GM18505 (cell line): ENCODE measurements at regions not wholly inside any gene's neighbourhood (a gene's known extent, or its start where the extent isn't known, plus 50 kb on each side); places are given as distances from the start of the nearest gene placed in this dataset.

Experiments
- ATAC-seq: cut with Tn5 transposase; IDR thresholded peaks from one replicate; pipeline ENCODE4 v1.9.1; 2021; ENCODE audit not compliant: unreplicated experiment
- POLR2A ChIP-seq: IDR thresholded peaks from 4 replicates; pipeline ENCODE4 v1.6.1; 2011; ENCODE audit warnings: borderline replicate concordance; ENCODE audit not compliant: insufficient read depth, insufficient read length; ENCODE audit errors: extremely low read depth

- ATAC-seq = no peak
- no peak for TF ChIP-seq POLR2A
Observed at GRCh38 chr18:28771849-28772248, 594.9 kb upstream of the CDH2 start.

- no peak for ATAC-seq
- no peak for TF ChIP-seq POLR2A
Observed at GRCh38 chr18:28768791-28769768, 592.1 kb upstream of the CDH2 start.

- TF ChIP-seq POLR2A = no peak
- no peak for ATAC-seq
Observed at GRCh38 chr18:28767727-28768211, 590.8 kb upstream of the CDH2 start.

- ATAC-seq = no peak
- no peak for TF ChIP-seq POLR2A
Observed at GRCh38 chr18:28767201-28767600, 590.3 kb upstream of the CDH2 start.

GRCh38 chr18:28766721-28767120 lies 589.8 kb upstream of the CDH2 start:
- no peak for TF ChIP-seq POLR2A
- no peak for ATAC-seq

GRCh38 chr18:28766027-28766426 lies 589.1 kb upstream of the CDH2 start:
- ATAC-seq = no peak
- no peak for TF ChIP-seq POLR2A

- TF ChIP-seq POLR2A = no peak
- no peak for ATAC-seq
Observed at GRCh38 chr18:28760299-28760698, 583.4 kb upstream of the CDH2 start.

GRCh38 chr18:28757466-28758008 lies 580.6 kb upstream of the CDH2 start:
- no peak for ATAC-seq
- no peak for TF ChIP-seq POLR2A

- ATAC-seq = no peak
- no peak for TF ChIP-seq POLR2A
Observed at GRCh38 chr18:28743115-28743514, 566.2 kb upstream of the CDH2 start.

- TF ChIP-seq POLR2A = no peak
- ATAC-seq = no peak
Observed at GRCh38 chr18:28740575-28740974, 563.6 kb upstream of the CDH2 start.

- no peak for TF ChIP-seq POLR2A
- ATAC-seq = no peak
Observed at GRCh38 chr18:28736951-28737350, 560.0 kb upstream of the CDH2 start.

- ATAC-seq = no peak
- TF ChIP-seq POLR2A = no peak
Observed at GRCh38 chr18:28736223-28736622, 559.3 kb upstream of the CDH2 start.

- no peak for ATAC-seq
Observed at GRCh38 chr18:28735731-28736130, 558.8 kb upstream of the CDH2 start.

GRCh38 chr18:28729321-28729720 lies 552.4 kb upstream of the CDH2 start:
- no peak for TF ChIP-seq POLR2A
- no peak for ATAC-seq

More at GRCh38 chr18:28735731-28736130, 558.8 kb upstream of the CDH2 start:
- no peak for TF ChIP-seq POLR2A
